ENCODE measurements at regions not wholly inside any gene's neighbourhood (a gene's known extent, or its start where the extent isn't known, plus 50 kb on each side); places are given as distances from the start of the nearest gene placed in this dataset.
A peak's percentile ranks its signal among the peaks of the same experiment; 100 is the strongest.

GRCh38 chr5:56310711-56311204, 77.6 kb upstream of the ANKRD55 start:
- H3K27me3 ChIP-seq (ENCODE audit: control insufficient read depth, insufficient read depth, low read length): peaks cover 2% of the 10 kb centered on the region
- H3K9ac ChIP-seq (ENCODE audit: insufficient read depth, low read length): no peak overlapping the region
- no peaks in the 10 kb centered on the region for H4K20me1 ChIP-seq (ENCODE audit: control insufficient read depth, extremely low read depth, insufficient read depth, low read length)
- no peaks in the 10 kb centered on the region for H3K9me3 ChIP-seq (ENCODE audit: control insufficient read depth, insufficient read depth, low read depth, low read length)
- no peaks in the 10 kb centered on the region for H3K36me3 ChIP-seq (ENCODE audit: control insufficient read depth, insufficient read depth, low read length)
- DNase-seq (ENCODE audit: low read depth in 2 of 2): peak; percentile 39 to 64
- TF ChIP-seq EZH2 (IDR thresholded peaks at IDR 0.05; ENCODE audit: low read length, missing control alignments) (no peak), CTCF (conservative IDR thresholded peaks at IDR 0.05 in 1 of 2, IDR thresholded peaks at IDR 0.05 in 1 of 2; ENCODE audit: low read depth in 1 of 2, low read length in 2 of 2) (no peak)
- no peaks in the 10 kb centered on the region for H3K4me1 ChIP-seq (ENCODE audit: control insufficient read depth, extremely low read depth, insufficient read depth, low read length)
- no peak overlapping the region for H3K27ac ChIP-seq (ENCODE audit: insufficient read depth, low read length)
- H3K4me2 ChIP-seq (ENCODE audit: extremely low read depth, insufficient read depth, low read length): no peak overlapping the region
- H3K4me3 ChIP-seq (replicated peaks in 1 of 4; ENCODE audit: control extremely low read depth in 1 of 4, insufficient read depth in 1 of 4, low read depth in 3 of 4, low read length in 4 of 4): no peak overlapping the region
- H3K79me2 ChIP-seq (ENCODE audit: control insufficient read depth, insufficient read depth, low read length): no peaks in the 10 kb centered on the region
- H2AFZ ChIP-seq (ENCODE audit: low read length): no peak overlapping the region

- H3K4me3 ChIP-seq (replicated peaks in 1 of 4; ENCODE audit: control extremely low read depth in 1 of 4, insufficient read depth in 1 of 4, low read depth in 3 of 4, low read length in 4 of 4): no peak overlapping the region
- H3K79me2 ChIP-seq (ENCODE audit: control insufficient read depth, insufficient read depth, low read length): no peaks in the 10 kb centered on the region
- peaks cover 2% of the 10 kb centered on the region for H3K27me3 ChIP-seq (ENCODE audit: control insufficient read depth, insufficient read depth, low read length)
- no peak overlapping the region for H3K9ac ChIP-seq (ENCODE audit: insufficient read depth, low read length)
- H3K4me2 ChIP-seq (ENCODE audit: extremely low read depth, insufficient read depth, low read length): no peak overlapping the region
- H3K4me1 ChIP-seq (ENCODE audit: control insufficient read depth, extremely low read depth, insufficient read depth, low read length): no peaks in the 10 kb centered on the region
- no peaks in the 10 kb centered on the region for H4K20me1 ChIP-seq (ENCODE audit: control insufficient read depth, extremely low read depth, insufficient read depth, low read length)
- DNase-seq (ENCODE audit: low read depth in 2 of 2): peak in 1 of 2 donors; percentile 63
- no peak overlapping the region for H2AFZ ChIP-seq (ENCODE audit: low read length)
- H3K27ac ChIP-seq (ENCODE audit: insufficient read depth, low read length): no peak overlapping the region
- TF ChIP-seq CTCF (conservative IDR thresholded peaks at IDR 0.05 in 1 of 2, IDR thresholded peaks at IDR 0.05 in 1 of 2; ENCODE audit: low read depth in 1 of 2, low read length in 2 of 2) (no peak), EZH2 (IDR thresholded peaks at IDR 0.05; ENCODE audit: low read length, missing control alignments) (no peak)
- no peaks in the 10 kb centered on the region for H3K36me3 ChIP-seq (ENCODE audit: control insufficient read depth, insufficient read depth, low read length)
- no peaks in the 10 kb centered on the region for H3K9me3 ChIP-seq (ENCODE audit: control insufficient read depth, insufficient read depth, low read depth, low read length)
These were observed 76.2 kb upstream of the ANKRD55 start for GRCh38 chr5:56309262-56309826.

GRCh38 chr5:56307714-56308333, 74.7 kb upstream of the ANKRD55 start:
- Histone ChIP-seq H3K9ac (ENCODE audit: insufficient read depth, low read length) (no peak overlapping the region), H3K4me3 (replicated peaks in 1 of 4; ENCODE audit: control extremely low read depth in 1 of 4, insufficient read depth in 1 of 4, low read depth in 3 of 4, low read length in 4 of 4) (no peak overlapping the region), H3K27me3 (ENCODE audit: control insufficient read depth, insufficient read depth, low read length) (peaks cover 2% of the 10 kb centered on the region), H2AFZ (ENCODE audit: low read length) (no peak overlapping the region), H3K79me2 (ENCODE audit: control insufficient read depth, insufficient read depth, low read length) (no peaks in the 10 kb centered on the region), H4K20me1 (ENCODE audit: control insufficient read depth, extremely low read depth, insufficient read depth, low read length) (no peaks in the 10 kb centered on the region), H3K9me3 (ENCODE audit: control insufficient read depth, insufficient read depth, low read depth, low read length) (no peaks in the 10 kb centered on the region), H3K36me3 (ENCODE audit: control insufficient read depth, insufficient read depth, low read length) (no peaks in the 10 kb centered on the region), H3K4me1 (ENCODE audit: control insufficient read depth, extremely low read depth, insufficient read depth, low read length) (no peaks in the 10 kb centered on the region), H3K4me2 (ENCODE audit: extremely low read depth, insufficient read depth, low read length) (no peak overlapping the region), H3K27ac (ENCODE audit: insufficient read depth, low read length) (no peak overlapping the region)
- no peak for DNase-seq (ENCODE audit: low read depth in 2 of 2)
- no peak for TF ChIP-seq CTCF (conservative IDR thresholded peaks at IDR 0.05 in 1 of 2, IDR thresholded peaks at IDR 0.05 in 1 of 2; ENCODE audit: low read depth in 1 of 2, low read length in 2 of 2)
- no peak for TF ChIP-seq EZH2 (IDR thresholded peaks at IDR 0.05; ENCODE audit: low read length, missing control alignments)

Data from fibroblast of lung (primary cell).